ENCODE measurements at regions not wholly inside any gene's neighbourhood (a gene's known extent, or its start where the extent isn't known, plus 50 kb on each side); places are given as distances from the start of the nearest gene placed in this dataset.
A peak's percentile ranks its signal among the peaks of the same experiment; 100 is the strongest.

GRCh38 chrX:8887004-8887403 lies 85.8 kb upstream of the FAM9A start (continued):
- TF ChIP-seq CTCF (conservative IDR thresholded peaks at IDR 0.05; ENCODE audit: low read depth in 2 of 2) (no peak), POLR2AphosphoS5 (IDR thresholded peaks at IDR 0.05; ENCODE audit: low read depth) (no peak)

GRCh38 chrX:8879750-8880149 lies 78.6 kb upstream of the FAM9A start:
- no peaks in the 10 kb centered on the region for H3K36me3 Mint-ChIP-seq (ENCODE audit: low read depth)
- H3K9me3 Mint-ChIP-seq: no peaks in the 10 kb centered on the region
- no peak overlapping the region for H3K4me3 ChIP-seq
- no peaks in the 10 kb centered on the region for H3F3A ChIP-seq (replicated peaks; ENCODE audit: low read depth)
- no peaks in the 10 kb centered on the region for H4K20me1 ChIP-seq (replicated peaks; ENCODE audit: insufficient read depth)
- no peaks in the 10 kb centered on the region for H3K4me1 ChIP-seq (ENCODE audit: insufficient read depth)
- no peak overlapping the region for H3K27ac Mint-ChIP-seq
- H3K79me2 ChIP-seq (replicated peaks; ENCODE audit: insufficient read depth): no peaks in the 10 kb centered on the region
- H3K4me3 Mint-ChIP-seq: no peak overlapping the region
- no peaks in the 10 kb centered on the region for H3K9me2 ChIP-seq (ENCODE audit: insufficient read depth)
- H3K4me2 ChIP-seq: no peak overlapping the region
- ATAC-seq: peak; percentile 90
- peak; percentile 61 for DNase-seq (ENCODE audit: low spot score)
- peaks cover 6% of the 10 kb centered on the region for H3K27me3 Mint-ChIP-seq (ENCODE audit: insufficient read depth, low read depth, poor library complexity)
- H3K27me3 ChIP-seq (ENCODE audit: insufficient read depth): no peaks in the 10 kb centered on the region
- peaks cover 5% of the 10 kb centered on the region; the same call in 1 of the 3 replicates for H3K4me1 Mint-ChIP-seq
- no peak overlapping the region for H3K27ac ChIP-seq (ENCODE audit: low read depth)
- H2AFZ ChIP-seq: no peak overlapping the region
- H3K36me3 ChIP-seq (ENCODE audit: insufficient read depth): no peaks in the 10 kb centered on the region
- TF ChIP-seq EZH2phosphoT487 (IDR thresholded peaks at IDR 0.05; ENCODE audit: unreplicated experiment) (no peak), ZNF114 (CRISPR knock-in tag; IDR thresholded peaks at IDR 0.05) (no peak), CTCF (conservative IDR thresholded peaks at IDR 0.05; ENCODE audit: low read depth in 2 of 2) (peak; percentile 60 to 68)

- Histone ChIP-seq H4K20me1 (replicated peaks; ENCODE audit: insufficient read depth) (no peaks in the 10 kb centered on the region), H3K4me2 (no peak overlapping the region), H3K36me3 (ENCODE audit: insufficient read depth) (no peaks in the 10 kb centered on the region), H3F3A (replicated peaks; ENCODE audit: low read depth) (no peaks in the 10 kb centered on the region), H3K27ac (ENCODE audit: low read depth) (no peak overlapping the region), H3K4me1 (ENCODE audit: insufficient read depth) (peaks cover 21% of the 10 kb centered on the region), H3K4me3 (no peak overlapping the region), H3K27me3 (ENCODE audit: insufficient read depth) (no peaks in the 10 kb centered on the region), H3K9me2 (ENCODE audit: insufficient read depth) (no peaks in the 10 kb centered on the region), H3K79me2 (replicated peaks; ENCODE audit: insufficient read depth) (no peaks in the 10 kb centered on the region), H2AFZ (no peak overlapping the region)
- no peak for ATAC-seq
- no peak overlapping the region for H3K27ac Mint-ChIP-seq
- no peaks in the 10 kb centered on the region for H3K9me3 Mint-ChIP-seq
- H3K36me3 Mint-ChIP-seq (ENCODE audit: low read depth): no peaks in the 10 kb centered on the region
- H3K4me1 Mint-ChIP-seq: peaks cover 38% of the 10 kb centered on the region
- no peak for DNase-seq (ENCODE audit: low spot score)
- H3K27me3 Mint-ChIP-seq (ENCODE audit: insufficient read depth, low read depth, poor library complexity): peaks cover 13% of the 10 kb centered on the region
- no peak overlapping the region for H3K4me3 Mint-ChIP-seq
- TF ChIP-seq REST (IDR thresholded peaks at IDR 0.05; ENCODE audit: unreplicated experiment) (no peak), ZNF331 (CRISPR knock-in tag; IDR thresholded peaks at IDR 0.05; ENCODE audit: low read depth) (no peak), POLR2AphosphoS5 (IDR thresholded peaks at IDR 0.05; ENCODE audit: low read depth) (no peak), CREB1 (CRISPR knock-in tag; IDR thresholded peaks at IDR 0.05; ENCODE audit: low read depth) (no peak), JUNB (IDR thresholded peaks at IDR 0.05; ENCODE audit: unreplicated experiment) (no peak), EZH2 (IDR thresholded peaks at IDR 0.05; ENCODE audit: low read depth, unreplicated experiment) (no peak)
Observed at GRCh38 chrX:8873956-8874355, 72.8 kb upstream of the FAM9A start.
